ENCODE measurements at regions not wholly inside any gene's neighbourhood (a gene's known extent, or its start where the extent isn't known, plus 50 kb on each side); places are given as distances from the start of the nearest gene placed in this dataset.

- TF ChIP-seq CTCF (conservative IDR thresholded peaks at IDR 0.05; ENCODE audit: low read length) (no peak), EZH2phosphoT487 (IDR thresholded peaks at IDR 0.05; ENCODE audit: borderline replicate concordance, low read depth, low read length) (no peak)
Observed at GRCh38 chr13:81563091-81563490, 1222.2 kb upstream of the SPRY2 start.
